Spinal cord (tissue), 9 donors: ENCODE measurements at regions not wholly inside any gene's neighbourhood (a gene's known extent, or its start where the extent isn't known, plus 50 kb on each side); places are given as distances from the start of the nearest gene placed in this dataset.

Experiments
- DNase-seq, 6 donors: peaks; one replicate each; pipeline versions ENCODE4 v3.0.0 to v3.0.0-alpha.2; 2013 to 2015; ENCODE audit warnings: low spot score in 6 of 6, low read depth in 4 of 6
- H3K27ac ChIP-seq: one replicate; pipeline ENCODE4 v1.5.1; 2013; ENCODE audit warnings: low read depth, low read length, control low read depth
- H3K27me3 ChIP-seq: one replicate; pipeline ENCODE4 v1.6.1; 2013; ENCODE audit warnings: low read length; ENCODE audit not compliant: control insufficient read depth, insufficient read depth
- H3K36me3 ChIP-seq: one replicate; pipeline ENCODE4 v1.6.1; 2013; ENCODE audit warnings: low read length; ENCODE audit not compliant: control insufficient read depth, insufficient read depth
- H3K4me1 ChIP-seq: one replicate; pipeline ENCODE4 v1.6.1; 2013; ENCODE audit warnings: low read length; ENCODE audit not compliant: control insufficient read depth, insufficient read depth
- H3K4me3 ChIP-seq: one replicate; pipeline ENCODE4 v1.5.1; 2013; ENCODE audit warnings: low read depth, low read length, control low read depth
- H3K9me3 ChIP-seq: one replicate; pipeline ENCODE4 v1.6.1; 2013; ENCODE audit warnings: low read length; ENCODE audit not compliant: control insufficient read depth, insufficient read depth
- WGBS: methylation state at CpG from one replicate; pipeline ENCODE4 v1.1.5; 2013; ENCODE audit warnings: missing lambda C conversion rate; ENCODE audit not compliant: insufficient coverage; 5-methylcytosine and 5-hydroxymethylcytosine counted together
- donor health status: healthy.

DNA sequence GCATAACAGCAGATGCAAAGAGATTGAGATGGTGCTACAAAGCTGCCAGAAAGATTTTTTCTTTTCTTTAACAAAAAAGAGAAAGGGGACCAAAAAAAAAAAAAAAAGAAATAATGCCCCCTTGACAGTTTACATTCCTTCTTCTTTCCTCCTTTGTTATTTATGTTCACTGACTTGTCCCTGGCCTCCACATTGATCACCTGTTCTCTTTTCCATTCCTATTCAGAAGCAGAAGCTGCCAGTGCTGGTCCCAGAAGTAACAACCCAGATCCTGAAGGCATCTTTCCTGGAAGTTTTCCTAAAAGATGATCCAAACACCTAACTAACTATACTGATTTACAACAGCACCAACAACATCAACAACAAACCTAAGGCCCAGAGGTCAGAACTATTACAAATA, 728.1 kb downstream of the KCNJ2 start:
- Histone ChIP-seq H3K9me3 (no peaks in the 10 kb centered on the region), H3K36me3 (no peaks in the 10 kb centered on the region)
- DNase-seq, result no peak

GRCh38 chr17:70901870-70902269, 732.5 kb downstream of the KCNJ2 start:
- WGBS, result 82% methylated on average over 1 of the region's 2 CpGs
- H3K27me3 ChIP-seq, result no peaks in the 10 kb centered on the region
- DNase-seq, result no peak
- no peaks in the 10 kb centered on the region for H3K4me1 ChIP-seq
- H3K4me3 ChIP-seq, result no peak overlapping the region
- no peak overlapping the region for H3K27ac ChIP-seq
- H3K36me3 ChIP-seq, result no peaks in the 10 kb centered on the region
- H3K9me3 ChIP-seq, result no peaks in the 10 kb centered on the region

More for the DNA sequence above, 728.1 kb downstream of the KCNJ2 start:
- no peaks in the 10 kb centered on the region for H3K4me1 ChIP-seq
- H3K4me3 ChIP-seq, result no peak overlapping the region
- H3K27me3 ChIP-seq, result no peaks in the 10 kb centered on the region
- H3K27ac ChIP-seq, result no peak overlapping the region

DNA sequence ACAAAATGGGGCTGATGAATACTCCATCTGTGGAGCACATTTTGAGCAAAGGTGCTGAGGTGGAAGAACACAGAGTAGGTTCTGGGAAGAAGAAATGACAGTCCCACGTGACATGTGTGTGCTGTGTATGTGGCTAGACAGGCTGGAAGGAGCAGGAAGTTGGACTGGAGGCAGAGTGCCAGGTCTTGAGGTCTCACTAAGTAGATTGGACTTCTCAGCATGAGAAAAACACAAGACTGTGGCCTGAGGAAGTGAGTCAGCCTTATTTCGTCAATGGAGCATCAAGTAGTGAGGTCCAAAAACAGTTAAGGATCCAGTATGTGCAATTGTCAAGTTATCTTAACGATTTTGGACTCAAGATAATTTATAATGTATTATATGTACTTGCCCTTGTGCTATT, 736.5 kb downstream of the KCNJ2 start:
- H3K4me3 ChIP-seq, result no peak overlapping the region
- 82% methylated on average over 2 of the region's 3 CpGs for WGBS
- DNase-seq, result no peak
- no peaks in the 10 kb centered on the region for H3K4me1 ChIP-seq
- H3K27me3 ChIP-seq, result no peaks in the 10 kb centered on the region
- no peak overlapping the region for H3K27ac ChIP-seq
- no peaks in the 10 kb centered on the region for H3K36me3 ChIP-seq
- H3K9me3 ChIP-seq, result no peaks in the 10 kb centered on the region

- Histone ChIP-seq H3K27ac (no peak overlapping the region), H3K9me3 (no peaks in the 10 kb centered on the region), H3K36me3 (no peaks in the 10 kb centered on the region), H3K4me3 (no peak overlapping the region), H3K4me1 (no peaks in the 10 kb centered on the region), H3K27me3 (no peaks in the 10 kb centered on the region)
- DNase-seq, result peak in 2 of 6 donors; percentile 22 to 48
- 33% methylated on average over 1 of the region's 2 CpGs for WGBS
Observed at GRCh38 chr17:70906808-70907207, 737.5 kb downstream of the KCNJ2 start.

- Histone ChIP-seq H3K27ac (no peak overlapping the region), H3K27me3 (no peaks in the 10 kb centered on the region), H3K4me1 (no peaks in the 10 kb centered on the region), H3K36me3 (no peaks in the 10 kb centered on the region), H3K4me3 (no peak overlapping the region), H3K9me3 (no peaks in the 10 kb centered on the region)
- peak in 2 of 6 donors; percentile 32 to 62 for DNase-seq
- WGBS, result 83% methylated on average over 1 of the region's 4 CpGs
Observed at GRCh38 chr17:70912716-70913485, 743.6 kb downstream of the KCNJ2 start.

- no peak for DNase-seq
- no peaks in the 10 kb centered on the region for H3K4me1 ChIP-seq
- no peak overlapping the region for H3K4me3 ChIP-seq
- H3K36me3 ChIP-seq, result no peaks in the 10 kb centered on the region
- H3K27ac ChIP-seq, result no peak overlapping the region
- no peaks in the 10 kb centered on the region for H3K27me3 ChIP-seq
- peaks cover 1% of the 10 kb centered on the region for H3K9me3 ChIP-seq
Observed at GRCh38 chr17:70916469-70916868, 747.1 kb downstream of the KCNJ2 start.

DNA sequence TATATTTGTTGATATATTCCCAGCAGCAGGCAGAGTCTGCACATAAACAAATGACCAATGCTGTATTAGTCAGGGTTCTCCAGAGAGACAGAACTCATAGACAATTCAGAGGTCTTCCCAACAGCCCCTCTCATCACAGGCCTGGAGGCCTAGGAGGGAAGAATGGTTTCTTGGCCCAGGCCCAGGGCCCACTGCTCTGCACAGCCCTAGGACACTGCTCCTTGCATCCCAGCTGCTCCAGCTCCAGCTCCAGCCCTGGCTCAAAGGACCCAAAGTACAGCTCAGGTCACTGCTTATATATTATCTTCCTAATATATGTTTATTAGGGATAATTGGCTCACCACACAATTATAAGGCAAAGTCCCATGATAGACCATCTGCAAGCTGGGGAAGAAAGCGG, 749.9 kb downstream of the KCNJ2 start:
- H3K9me3 ChIP-seq, result peaks cover 1% of the 10 kb centered on the region
- H3K36me3 ChIP-seq, result no peaks in the 10 kb centered on the region
- H3K27ac ChIP-seq, result no peak overlapping the region
- WGBS, result 100% methylated on average over 1 of the region's 1 CpG
- no peak for DNase-seq
- H3K4me1 ChIP-seq, result no peaks in the 10 kb centered on the region
- H3K4me3 ChIP-seq, result no peak overlapping the region
- no peaks in the 10 kb centered on the region for H3K27me3 ChIP-seq

GRCh38 chr17:70920416-70920815, 751.1 kb downstream of the KCNJ2 start:
- H3K27me3 ChIP-seq, result no peaks in the 10 kb centered on the region
- no peaks in the 10 kb centered on the region for H3K4me1 ChIP-seq
- H3K9me3 ChIP-seq, result peaks cover 1% of the 10 kb centered on the region
- H3K4me3 ChIP-seq, result no peak overlapping the region
- H3K36me3 ChIP-seq, result no peaks in the 10 kb centered on the region
- H3K27ac ChIP-seq, result no peak overlapping the region
- no CpG with 5 or more reads among the region's 1 CpG for WGBS
- DNase-seq, result no peak

GRCh38 chr17:70922268-70922667, 752.9 kb downstream of the KCNJ2 start:
- Histone ChIP-seq H3K27me3 (no peaks in the 10 kb centered on the region), H3K27ac (no peak overlapping the region), H3K36me3 (no peaks in the 10 kb centered on the region), H3K4me3 (no peak overlapping the region), H3K4me1 (no peaks in the 10 kb centered on the region), H3K9me3 (peaks cover 1% of the 10 kb centered on the region)
- DNase-seq, result peak in 1 of 6 donors; percentile 3
- no CpG with 5 or more reads among the region's 2 CpGs for WGBS

DNA sequence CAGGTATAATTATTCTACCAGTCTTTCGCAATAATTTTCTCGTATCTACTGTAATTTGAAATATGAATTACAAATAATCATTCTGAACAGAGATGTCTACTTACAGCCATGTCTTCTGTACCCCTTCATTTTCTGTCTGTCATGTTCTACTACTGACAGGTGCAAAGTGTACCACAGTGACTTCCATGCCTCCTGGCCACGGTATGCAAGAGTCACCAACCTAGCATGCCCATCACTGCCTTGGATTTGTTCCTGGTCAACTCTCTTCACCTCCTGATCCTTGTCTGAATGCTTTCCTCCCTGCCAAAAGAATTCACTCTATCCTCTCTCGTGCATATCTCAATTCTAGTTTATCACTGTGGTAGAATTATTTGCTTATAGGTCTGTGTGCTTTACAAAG, 755.4 kb downstream of the KCNJ2 start:
- H3K9me3 ChIP-seq, result no peaks in the 10 kb centered on the region
- H3K27me3 ChIP-seq, result no peaks in the 10 kb centered on the region
- no peaks in the 10 kb centered on the region for H3K4me1 ChIP-seq
- no peaks in the 10 kb centered on the region for H3K36me3 ChIP-seq
- H3K27ac ChIP-seq, result no peak overlapping the region
- WGBS, result 92% methylated on average over 1 of the region's 4 CpGs
- no peak overlapping the region for H3K4me3 ChIP-seq
- no peak for DNase-seq
